Stomach (tissue), 8 donors: ENCODE measurements at regions not wholly inside any gene's neighbourhood (a gene's known extent, or its start where the extent isn't known, plus 50 kb on each side); places are given as distances from the start of the nearest gene placed in this dataset.

Experiments used
- DNase-seq, 2 donors: peaks; one replicate each; pipeline versions ENCODE4 v3.0.0 to v3.0.0-alpha.2; 2013 to 2019
- H3K27ac ChIP-seq, 5 donors: fragments of 200-600 bp in 4 of 5; sonication (generic) in 4 of 5; one replicate each; pipeline ENCODE4 v1.5.1; 2013 to 2019; ENCODE audit warnings: mild to moderate bottlenecking in 1 of 5, moderate library complexity in 1 of 5
- H3K27me3 ChIP-seq, 3 donors: fragments of 200-600 bp; sonication (generic); one replicate each; pipeline ENCODE4 v1.5.1; 2017 to 2019; ENCODE audit warnings: mixed run types in 1 of 3
- H3K36me3 ChIP-seq, 4 donors: fragments of 200-600 bp; sonication (generic); 1 replicate in 3 of 4; 2 replicates in 1 of 4; pipeline ENCODE4 v1.5.1; 2016 to 2019
- H3K4me1 ChIP-seq, 4 donors: fragments of 200-600 bp; sonication (generic); one replicate each; pipeline ENCODE4 v1.5.1; 2016 to 2019
- H3K4me3 ChIP-seq, 4 donors: fragments of 200-600 bp; sonication (generic) in 3 of 4; one replicate each; pipeline ENCODE4 v1.5.1; 2016 to 2019; ENCODE audit warnings: mild to moderate bottlenecking in 1 of 4
- H3K9me3 ChIP-seq, 4 donors: fragments of 200-600 bp; sonication (generic); one replicate each; pipeline ENCODE4 v1.5.1; 2016 to 2019
- EP300 ChIP-seq: sonication (generic); formaldehyde crosslinking; IDR thresholded peaks from one replicate; pipeline ENCODE4 v1.6.1; 2017; ENCODE audit warnings: antibody characterized with exemption
- POLR2A ChIP-seq, 4 donors: fragments of 450-650 bp; IDR thresholded peaks; one replicate each; pipeline ENCODE4 v1.6.1; 2016; ENCODE audit warnings: antibody characterized with exemption in 4 of 4, control low read depth in 2 of 4, mild to moderate bottlenecking in 1 of 4, moderate library complexity in 1 of 4
- POLR2AphosphoS5 ChIP-seq, 3 donors: sonication (generic); formaldehyde crosslinking; IDR thresholded peaks; one replicate each; pipeline ENCODE4 v1.6.1; 2016; ENCODE audit warnings: antibody characterized with exemption in 3 of 3
- WGBS, 5 donors: extraction: QIAGEN DNeasy Blood & Tissue Kit in 3 of 5; methylation state at CpG; one replicate each; pipeline versions ENCODE4 v1.1.5 to v1.1.7; 2013 to 2018; 5-methylcytosine and 5-hydroxymethylcytosine counted together
- intact Hi-C: fragments of 100-400 bp; cut with DNase I; formaldehyde crosslinking; loops from one replicate; pipeline ENCODE4 v1.15.1; 2023; ENCODE audit warnings: low total_unique reads
- TF ChIP-seq, protein P1 (sequence below), 7 experiments: fragments of 450-650 bp in 4 of 7; fragments of 200-600 bp in 3 of 7; sonication (generic) in 3 of 7; IDR thresholded peaks; one replicate each; pipeline ENCODE4 v1.5.1; 2016 to 2019; ENCODE audit warnings: antibody characterized with exemption in 7 of 7, control low read depth in 2 of 7, mild to moderate bottlenecking in 1 of 7
- donor health status: healthy with polysubstance abuse.
- donor health status: Bipolar disorder and iron deficiency.
- donor health status: healthy.

DNA sequence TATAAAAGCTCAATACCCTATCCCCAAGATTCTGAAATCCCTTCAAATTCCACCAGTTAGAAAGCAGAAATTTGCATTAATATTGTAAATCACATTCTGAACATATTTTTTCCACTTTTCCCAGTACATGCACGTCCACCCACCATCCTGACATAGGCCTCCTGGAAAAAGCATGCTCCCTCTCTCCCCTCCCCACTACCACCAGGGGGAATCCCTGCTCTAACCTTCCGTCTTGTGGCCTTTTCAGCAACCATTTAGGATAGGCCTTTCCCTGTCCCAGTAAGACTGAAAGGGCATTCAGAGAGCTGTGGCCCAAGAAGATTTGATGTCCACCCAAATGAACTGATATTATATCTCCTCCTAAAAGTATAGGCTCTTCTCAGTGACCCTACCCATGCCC lies 182.1 kb downstream of the ARRDC4 start:
- WGBS, 5 donors, result 50 to 78% (median 66%) methylated on average over 2 of the region's 2 CpGs
- intact Hi-C loops, result no loop called here
- H3K36me3 ChIP-seq, result no peaks in the 10 kb centered on the region
- no peak overlapping the region for H3K27ac ChIP-seq
- TF ChIP-seq POLR2A (IDR thresholded peaks at IDR 0.05), result no peak
- no peak for DNase-seq
- H3K9me3 ChIP-seq, result no peaks in the 10 kb centered on the region
- peaks cover 0 to 18% (median 0%) of the 10 kb centered on the region in 3 donors for H3K27me3 ChIP-seq
- H3K4me1 ChIP-seq, result no peaks in the 10 kb centered on the region
- no peak overlapping the region for H3K4me3 ChIP-seq

DNA sequence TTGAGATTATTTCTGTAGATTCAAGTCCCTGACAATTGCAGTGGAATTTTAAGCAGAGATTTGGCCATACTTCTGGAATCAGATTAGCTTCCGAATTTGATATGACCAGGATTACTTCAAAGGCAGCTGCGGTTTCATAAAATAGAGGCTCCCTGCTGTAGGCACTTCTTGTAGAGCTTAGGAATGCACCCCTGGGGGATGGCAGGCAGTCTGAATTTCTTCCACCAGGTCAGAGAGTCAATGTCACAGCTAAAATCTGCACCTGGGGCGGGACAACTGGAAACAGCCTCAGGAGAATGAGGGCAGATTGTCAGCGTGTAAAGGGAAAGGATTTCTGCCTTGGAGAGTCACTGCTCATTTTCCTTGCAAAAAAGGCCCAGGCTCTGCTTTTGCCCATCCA lies 182.6 kb downstream of the ARRDC4 start:
- Histone ChIP-seq H3K27me3 (peaks cover 0 to 24% (median 0%) of the 10 kb centered on the region in 3 donors), H3K27ac (no peak overlapping the region), H3K4me3 (no peak overlapping the region), H3K9me3 (no peaks in the 10 kb centered on the region), H3K4me1 (no peaks in the 10 kb centered on the region), H3K36me3 (no peaks in the 10 kb centered on the region)
- intact Hi-C loops, result no loop called here
- WGBS, 5 donors, result 76 to 90% (median 85%) methylated on average over 4 of the region's 4 CpGs
- DNase-seq, result no peak
- TF ChIP-seq, protein P1, sequence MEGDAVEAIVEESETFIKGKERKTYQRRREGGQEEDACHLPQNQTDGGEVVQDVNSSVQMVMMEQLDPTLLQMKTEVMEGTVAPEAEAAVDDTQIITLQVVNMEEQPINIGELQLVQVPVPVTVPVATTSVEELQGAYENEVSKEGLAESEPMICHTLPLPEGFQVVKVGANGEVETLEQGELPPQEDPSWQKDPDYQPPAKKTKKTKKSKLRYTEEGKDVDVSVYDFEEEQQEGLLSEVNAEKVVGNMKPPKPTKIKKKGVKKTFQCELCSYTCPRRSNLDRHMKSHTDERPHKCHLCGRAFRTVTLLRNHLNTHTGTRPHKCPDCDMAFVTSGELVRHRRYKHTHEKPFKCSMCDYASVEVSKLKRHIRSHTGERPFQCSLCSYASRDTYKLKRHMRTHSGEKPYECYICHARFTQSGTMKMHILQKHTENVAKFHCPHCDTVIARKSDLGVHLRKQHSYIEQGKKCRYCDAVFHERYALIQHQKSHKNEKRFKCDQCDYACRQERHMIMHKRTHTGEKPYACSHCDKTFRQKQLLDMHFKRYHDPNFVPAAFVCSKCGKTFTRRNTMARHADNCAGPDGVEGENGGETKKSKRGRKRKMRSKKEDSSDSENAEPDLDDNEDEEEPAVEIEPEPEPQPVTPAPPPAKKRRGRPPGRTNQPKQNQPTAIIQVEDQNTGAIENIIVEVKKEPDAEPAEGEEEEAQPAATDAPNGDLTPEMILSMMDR (IDR thresholded peaks at IDR 0.05), result no peak
- TF ChIP-seq POLR2A (IDR thresholded peaks at IDR 0.05) (no peak), POLR2AphosphoS5 (IDR thresholded peaks at IDR 0.05) (no peak), EP300 (no peak)

DNA sequence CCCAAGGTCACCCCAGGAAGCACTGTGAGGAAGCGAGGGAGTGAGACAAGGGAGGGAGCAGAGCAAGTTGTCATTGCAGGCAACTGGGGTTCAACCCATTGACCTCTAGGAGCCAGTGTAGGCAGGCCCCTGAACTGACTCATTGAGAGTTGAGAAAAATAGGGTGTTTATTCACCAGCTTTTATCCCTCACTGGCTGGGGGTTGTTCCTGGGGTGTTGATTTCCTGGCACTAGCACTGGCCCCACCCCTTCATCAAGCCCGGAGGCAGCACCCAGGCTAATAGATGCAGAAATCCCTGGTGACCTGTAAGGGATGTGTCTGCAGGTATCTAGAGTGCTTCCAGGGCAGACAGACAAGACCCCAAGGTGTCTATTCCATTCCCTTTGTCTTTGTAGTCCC lies 183.9 kb downstream of the ARRDC4 start:
- Histone ChIP-seq H3K27me3 (peaks cover 0 to 27% (median 0%) of the 10 kb centered on the region in 3 donors), H3K27ac (no peak overlapping the region), H3K36me3 (no peaks in the 10 kb centered on the region), H3K4me1 (no peaks in the 10 kb centered on the region), H3K9me3 (no peaks in the 10 kb centered on the region), H3K4me3 (no peak overlapping the region)
- 58 to 83% (median 67%) methylated on average over 2 of the region's 2 CpGs for WGBS, 5 donors
- TF ChIP-seq POLR2A (IDR thresholded peaks at IDR 0.05) (no peak), POLR2AphosphoS5 (IDR thresholded peaks at IDR 0.05) (no peak), EP300 (no peak)
- TF ChIP-seq, protein P1 (IDR thresholded peaks at IDR 0.05), result no peak
- intact Hi-C loops, result no loop called here
- DNase-seq, result no peak

DNA sequence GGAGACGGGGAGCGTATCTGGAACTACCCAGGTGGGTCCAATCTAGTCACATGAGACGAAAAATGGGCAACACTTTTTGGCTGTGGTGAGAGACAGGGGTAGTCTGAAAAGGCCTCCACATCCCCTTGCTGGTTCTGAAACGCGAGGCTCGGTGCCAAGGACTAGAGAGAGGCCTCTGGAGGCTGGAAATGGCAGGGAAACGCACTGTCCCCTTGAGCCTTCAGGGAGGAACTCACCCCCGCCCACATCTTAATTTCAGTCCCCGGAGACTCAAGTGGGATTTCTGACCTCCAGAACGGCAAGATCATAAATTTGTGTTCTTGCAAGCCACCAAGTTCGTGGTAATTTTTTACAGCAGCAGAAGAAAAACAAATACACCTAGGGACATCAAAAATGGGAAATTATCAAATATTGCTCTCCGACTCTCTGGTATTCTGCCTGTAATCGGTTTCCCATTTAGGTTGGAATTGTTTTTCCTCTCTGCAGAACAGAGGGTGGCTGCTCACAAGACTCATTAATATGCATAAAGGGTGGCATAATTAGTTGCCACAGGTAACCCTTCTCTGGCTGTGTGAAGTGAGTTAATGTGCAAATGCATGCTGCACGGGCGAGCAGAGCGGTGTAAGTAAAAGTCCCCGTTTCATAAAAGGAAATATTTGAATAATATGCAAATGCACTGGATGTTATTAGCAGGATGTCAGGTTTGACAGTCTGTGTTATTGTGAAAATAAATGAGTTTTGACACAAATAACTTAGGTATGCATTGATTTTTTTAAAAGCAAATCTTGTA lies 185.7 kb downstream of the ARRDC4 start:
- no peak for TF ChIP-seq POLR2A (IDR thresholded peaks at IDR 0.05)
- TF ChIP-seq, protein P1 (IDR thresholded peaks at IDR 0.05), result no peak
- TF ChIP-seq EP300, result no peak
- no peak for TF ChIP-seq POLR2AphosphoS5 (IDR thresholded peaks at IDR 0.05)
- intact Hi-C loops, result no loop called here
- WGBS, 5 donors, result 77 to 81% (median 80%) methylated on average over 17 of the region's 17 CpGs

DNA sequence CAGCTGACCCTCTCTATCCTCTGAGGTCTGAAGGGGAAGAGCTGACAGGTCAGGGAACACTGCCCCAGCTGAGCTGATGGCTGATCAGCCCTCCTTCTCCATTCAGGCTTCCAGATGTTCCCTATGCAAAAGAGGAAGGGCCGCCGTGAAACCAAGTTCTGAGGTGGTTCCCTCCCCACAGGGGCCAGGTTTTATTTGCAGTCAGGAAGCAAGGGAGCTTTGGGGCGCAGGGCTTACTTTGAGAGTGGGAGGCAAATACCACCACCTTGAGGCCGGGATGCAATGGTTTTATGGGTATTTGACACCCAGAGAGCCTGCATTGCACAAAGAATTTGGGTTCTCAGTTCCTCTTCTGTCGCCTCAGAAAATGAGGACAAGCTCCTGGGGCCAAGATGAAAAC lies 186.9 kb downstream of the ARRDC4 start:
- intact Hi-C loops, result no loop called here
- H3K27ac ChIP-seq, result no peak overlapping the region
- no peak for DNase-seq
- WGBS, 5 donors, result 47 to 92% (median 66%) methylated on average over 3 to 5 of the region's 5 CpGs
- H3K4me1 ChIP-seq, result no peaks in the 10 kb centered on the region
- H3K9me3 ChIP-seq, result no peaks in the 10 kb centered on the region
- H3K36me3 ChIP-seq, result no peaks in the 10 kb centered on the region
- no peak overlapping the region for H3K4me3 ChIP-seq
- peaks cover 0 to 26% (median 0%) of the 10 kb centered on the region in 3 donors for H3K27me3 ChIP-seq
- no peak for TF ChIP-seq POLR2AphosphoS5 (IDR thresholded peaks at IDR 0.05)
- TF ChIP-seq EP300, result no peak
- TF ChIP-seq POLR2A (IDR thresholded peaks at IDR 0.05), result no peak
- TF ChIP-seq, protein P1 (IDR thresholded peaks at IDR 0.05), result no peak

More for the DNA sequence above, 185.7 kb downstream of the ARRDC4 start:
- Histone ChIP-seq H3K27ac (no peak overlapping the region), H3K9me3 (no peaks in the 10 kb centered on the region), H3K36me3 (no peaks in the 10 kb centered on the region), H3K4me1 (no peaks in the 10 kb centered on the region), H3K27me3 (peaks cover 0 to 26% (median 0%) of the 10 kb centered on the region in 3 donors), H3K4me3 (no peak overlapping the region)
- DNase-seq, result no peak
